Limb (tissue), 2 donors: ENCODE measurements at regions not wholly inside any gene's neighbourhood (a gene's known extent, or its start where the extent isn't known, plus 50 kb on each side); places are given as distances from the start of the nearest gene placed in this dataset.

Experiments used
- DNase-seq, 2 donors: peaks; one replicate each; pipeline ENCODE4 v3.0.0-alpha.2; 2016; ENCODE audit errors: extremely low spot score in 2 of 2

- DNase-seq, result no peak
These were observed 293.1 kb downstream of the C7orf25 start for GRCh38 chr7:42618651-42619360.

- DNase-seq, result peak; percentile 51 to 74
These were observed 293.9 kb downstream of the C7orf25 start for GRCh38 chr7:42617806-42618457.

GRCh38 chr7:42617071-42617765 is 294.7 kb downstream of the C7orf25 start:
- DNase-seq, result no peak

- no peak for DNase-seq
These were observed 297.2 kb downstream of the C7orf25 start for GRCh38 chr7:42614636-42615035.

- DNase-seq, result no peak
These were observed 299.9 kb downstream of the C7orf25 start for GRCh38 chr7:42611961-42612360.

- DNase-seq, result no peak
These were observed 300.5 kb downstream of the C7orf25 start for GRCh38 chr7:42611289-42611928.

- DNase-seq, result no peak
These were observed 305.5 kb downstream of the C7orf25 start for GRCh38 chr7:42606193-42606905.

GRCh38 chr7:42605406-42606192 is 306.3 kb downstream of the C7orf25 start:
- DNase-seq, result peak in 1 of 2 donors; percentile 63

- no peak for DNase-seq
These were observed 308.4 kb downstream of the C7orf25 start for GRCh38 chr7:42603496-42603895.

- DNase-seq, result no peak
These were observed 314.6 kb downstream of the C7orf25 start for GRCh38 chr7:42597300-42597699.

GRCh38 chr7:42596737-42597136 is 315.1 kb downstream of the C7orf25 start:
- no peak for DNase-seq

GRCh38 chr7:42593860-42594259 is 318.0 kb downstream of the C7orf25 start:
- DNase-seq, result no peak

GRCh38 chr7:42590771-42591310 is 321.0 kb downstream of the C7orf25 start:
- no peak for DNase-seq

GRCh38 chr7:42588876-42589275 is 323.0 kb downstream of the C7orf25 start:
- DNase-seq, result no peak

- DNase-seq, result no peak
These were observed 324.1 kb downstream of the C7orf25 start for GRCh38 chr7:42587806-42588205.

GRCh38 chr7:42580061-42580460 is 331.8 kb downstream of the C7orf25 start:
- DNase-seq, result no peak

- DNase-seq, result peak in 1 of 2 donors; percentile 28
These were observed 336.7 kb downstream of the C7orf25 start for GRCh38 chr7:42575171-42575570.

GRCh38 chr7:42574685-42575084 is 337.2 kb downstream of the C7orf25 start:
- DNase-seq, result no peak

- DNase-seq, result no peak
These were observed 337.1 kb upstream of the GLI3 start for GRCh38 chr7:42573881-42574672.
